GM23338 (cell line): ENCODE measurements at regions not wholly inside any gene's neighbourhood (a gene's known extent, or its start where the extent isn't known, plus 50 kb on each side); places are given as distances from the start of the nearest gene placed in this dataset.

ENCODE experiments used
- ATAC-seq: fragments of 200-7000 bp; cut with Tn5 transposase; 3 replicates; pipeline ENCODE4 v1.9.1; 2020
- DNase-seq: peaks from one replicate; pipeline ENCODE4 v3.0.0-alpha.2; 2015; ENCODE audit warnings: low spot score
- H2AFZ ChIP-seq: fragments of 200-600 bp; sonication (generic); 2 replicates; pipeline ENCODE4 v1.8.0; 2016; ENCODE audit warnings: antibody characterized with exemption, mild to moderate bottlenecking, moderate library complexity
- H3F3A ChIP-seq: fragments of 200-600 bp; sonication (generic); replicated peaks from 2 replicates; pipeline ENCODE4 v1.8.0; 2017; ENCODE audit warnings: antibody characterized with exemption, mixed run types, low read depth
- H3K27ac ChIP-seq: fragments of 200-600 bp; sonication (generic); 2 replicates; pipeline ENCODE4 v1.6.1; 2016; ENCODE audit warnings: low read depth
- H3K27me3 ChIP-seq: fragments of 200-600 bp; sonication (generic); 2 replicates; pipeline ENCODE4 v1.8.0; 2016; ENCODE audit warnings: mild to moderate bottlenecking, mixed run types, moderate library complexity; ENCODE audit not compliant: insufficient read depth
- H3K36me3 ChIP-seq: fragments of 200-600 bp; sonication (generic); 2 replicates; pipeline ENCODE4 v1.8.0; 2016; ENCODE audit warnings: mild to moderate bottlenecking; ENCODE audit not compliant: insufficient read depth
- H3K4me1 ChIP-seq: fragments of 200-600 bp; sonication (generic); 2 replicates; pipeline ENCODE4 v1.8.0; 2016; ENCODE audit warnings: mild to moderate bottlenecking, moderate library complexity; ENCODE audit not compliant: insufficient read depth
- H3K4me2 ChIP-seq: fragments of 200-600 bp; sonication (generic); 2 replicates; pipeline ENCODE4 v1.7.1; 2017; ENCODE audit warnings: mixed run types
- H3K4me3 ChIP-seq: fragments of 200-600 bp; sonication (generic); 2 replicates; pipeline ENCODE4 v1.6.1; 2016; ENCODE audit warnings: mixed run types
- H3K79me2 ChIP-seq: fragments of 200-600 bp; sonication (generic); replicated peaks from 2 replicates; pipeline ENCODE4 v1.8.0; 2017; ENCODE audit warnings: mild to moderate bottlenecking; ENCODE audit not compliant: insufficient read depth
- H3K9me2 ChIP-seq: fragments of 200-600 bp; sonication (generic); 2 replicates; pipeline ENCODE4 v1.8.0; 2017; ENCODE audit not compliant: insufficient read depth
- H4K20me1 ChIP-seq: fragments of 200-600 bp; sonication (generic); replicated peaks from 2 replicates; pipeline ENCODE4 v1.8.0; 2017; ENCODE audit warnings: mild to moderate bottlenecking; ENCODE audit not compliant: insufficient read depth
- H3K27ac Mint-ChIP-seq: 2 replicates; pipeline ENCODE4 v1.8.0; 2020; ENCODE audit warnings: inconsistent platforms, mild to moderate bottlenecking, moderate library complexity, mixed read lengths
- H3K27me3 Mint-ChIP-seq: 3 replicates; pipeline ENCODE4 v1.8.0; 2022; ENCODE audit warnings: low read depth, mild to moderate bottlenecking, moderate library complexity, mixed read lengths, inconsistent platforms; ENCODE audit not compliant: insufficient read depth, poor library complexity
- H3K36me3 Mint-ChIP-seq: 3 replicates; pipeline ENCODE4 v1.8.0; 2021; ENCODE audit warnings: low read depth, mild to moderate bottlenecking, inconsistent platforms, moderate library complexity, mixed read lengths
- H3K4me1 Mint-ChIP-seq: 3 replicates; pipeline ENCODE4 v1.8.0; 2020; ENCODE audit warnings: mild to moderate bottlenecking, inconsistent platforms, mixed read lengths
- H3K4me3 Mint-ChIP-seq: 3 replicates; pipeline ENCODE4 v1.8.0; 2021; ENCODE audit warnings: moderate library complexity, mild to moderate bottlenecking, inconsistent platforms, mixed read lengths
- H3K9me3 Mint-ChIP-seq: 3 replicates; pipeline ENCODE4 v1.8.0; 2020; ENCODE audit warnings: moderate library complexity, mild to moderate bottlenecking, inconsistent platforms, mixed read lengths
- CREB1 ChIP-seq: fragments of 250-450 bp; sonication (Bioruptor Pico); IDR thresholded peaks from 2 replicates; pipeline ENCODE4 v1.5.0; 2020; ENCODE audit warnings: low read depth, mild to moderate bottlenecking, moderate library complexity
- EZH2 ChIP-seq: fragments of 200-600 bp; sonication (generic); IDR thresholded peaks from one replicate; pipeline ENCODE4 v1.8.0; 2017; ENCODE audit warnings: antibody characterized with exemption, mild to moderate bottlenecking, low read depth; ENCODE audit not compliant: unreplicated experiment
- EZH2phosphoT487 ChIP-seq: fragments of 200-600 bp; sonication (generic); IDR thresholded peaks from one replicate; pipeline ENCODE4 v1.8.1; 2018; ENCODE audit warnings: antibody characterized with exemption; ENCODE audit not compliant: unreplicated experiment
- JUNB ChIP-seq: IDR thresholded peaks from one replicate; pipeline ENCODE4 v1.6.1; 2016; ENCODE audit warnings: antibody characterized with exemption; ENCODE audit not compliant: unreplicated experiment
- NANOG ChIP-seq: IDR thresholded peaks from 2 replicates; pipeline ENCODE4 v1.6.1; 2016; ENCODE audit warnings: antibody characterized with exemption, borderline replicate concordance
- POLR2AphosphoS5 ChIP-seq: IDR thresholded peaks from 2 replicates; pipeline ENCODE4 v1.6.1; 2016; ENCODE audit warnings: antibody characterized with exemption, low read depth
- REST ChIP-seq: IDR thresholded peaks from one replicate; pipeline ENCODE4 v1.6.1; 2018; ENCODE audit warnings: antibody characterized with exemption; ENCODE audit not compliant: unreplicated experiment
- STAT1 ChIP-seq: IDR thresholded peaks from one replicate; pipeline ENCODE4 v1.6.1; 2016; ENCODE audit warnings: antibody characterized with exemption; ENCODE audit not compliant: unreplicated experiment
- ZNF114 ChIP-seq: fragments of 250-450 bp; sonication (Bioruptor Pico); IDR thresholded peaks from 2 replicates; pipeline ENCODE4 v1.5.0; 2020; ENCODE audit warnings: mild to moderate bottlenecking, moderate library complexity
- ZNF331 ChIP-seq: fragments of 250-450 bp; sonication (Bioruptor Pico); IDR thresholded peaks from 2 replicates; pipeline ENCODE4 v1.5.0; 2020; ENCODE audit warnings: low read depth, mild to moderate bottlenecking, moderate library complexity
- ZNF462 ChIP-seq: fragments of 250-450 bp; sonication (Bioruptor Pico); IDR thresholded peaks from 2 replicates; pipeline ENCODE4 v1.5.0; 2020; ENCODE audit warnings: mild to moderate bottlenecking, moderate library complexity
- TF ChIP-seq, protein P1 (sequence below), 2 experiments: fragments of 200-600 bp in 1 of 2; sonication (generic) in 1 of 2; conservative IDR thresholded peaks; 2 replicates each; pipeline versions ENCODE4 v1.5.1 to v1.6.1; 2016 to 2017; ENCODE audit warnings: antibody characterized with exemption in 2 of 2, low read depth in 2 of 2, mild to moderate bottlenecking in 2 of 2, moderate library complexity in 1 of 2
- TF ChIP-seq, protein P2 (sequence below): IDR thresholded peaks from 2 replicates; pipeline ENCODE4 v1.6.1; 2016; ENCODE audit warnings: antibody characterized with exemption

DNA sequence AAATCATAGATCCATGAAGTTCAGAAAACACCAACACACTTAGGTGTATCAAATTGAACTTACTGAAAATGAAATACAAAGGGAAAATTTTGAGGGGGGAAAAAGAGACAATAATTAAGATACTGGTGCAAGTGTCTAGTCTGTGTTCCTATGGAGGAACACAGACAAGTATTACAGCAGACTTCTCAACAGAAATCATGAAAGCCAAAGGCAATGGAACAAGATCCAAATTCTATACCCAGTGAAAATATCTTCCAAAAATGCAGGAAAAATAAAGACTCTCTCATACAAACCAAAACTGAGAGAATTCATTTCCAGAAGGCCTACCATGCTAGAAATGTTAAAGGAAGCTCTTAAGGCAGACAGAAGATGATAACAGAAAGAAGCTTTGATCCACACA is 63.1 kb downstream of the NRN1 start:
- no peak overlapping the region for H3K4me3 Mint-ChIP-seq
- Histone ChIP-seq H3K4me1 (no peaks in the 10 kb centered on the region), H3K79me2 (no peaks in the 10 kb centered on the region), H3K4me2 (no peak overlapping the region), H3K9me2 (0 out of 2 replicates have a peak, but pooled peaks cover 5% of the 10 kb centered on the region), H4K20me1 (no peaks in the 10 kb centered on the region), H3K27ac (no peak overlapping the region), H3K4me3 (no peak overlapping the region), H2AFZ (no peak overlapping the region), H3F3A (no peaks in the 10 kb centered on the region), H3K36me3 (no peaks in the 10 kb centered on the region; the same call in 1 of the 2 replicates), H3K27me3 (no peaks in the 10 kb centered on the region)
- H3K36me3 Mint-ChIP-seq = peaks cover 6% of the 10 kb centered on the region; the same call in 1 of the 3 replicates
- no peaks in the 10 kb centered on the region for H3K4me1 Mint-ChIP-seq
- TF ChIP-seq STAT1 = no peak
- TF ChIP-seq REST = no peak
- no peak for TF ChIP-seq JUNB
- TF ChIP-seq, protein P1, sequence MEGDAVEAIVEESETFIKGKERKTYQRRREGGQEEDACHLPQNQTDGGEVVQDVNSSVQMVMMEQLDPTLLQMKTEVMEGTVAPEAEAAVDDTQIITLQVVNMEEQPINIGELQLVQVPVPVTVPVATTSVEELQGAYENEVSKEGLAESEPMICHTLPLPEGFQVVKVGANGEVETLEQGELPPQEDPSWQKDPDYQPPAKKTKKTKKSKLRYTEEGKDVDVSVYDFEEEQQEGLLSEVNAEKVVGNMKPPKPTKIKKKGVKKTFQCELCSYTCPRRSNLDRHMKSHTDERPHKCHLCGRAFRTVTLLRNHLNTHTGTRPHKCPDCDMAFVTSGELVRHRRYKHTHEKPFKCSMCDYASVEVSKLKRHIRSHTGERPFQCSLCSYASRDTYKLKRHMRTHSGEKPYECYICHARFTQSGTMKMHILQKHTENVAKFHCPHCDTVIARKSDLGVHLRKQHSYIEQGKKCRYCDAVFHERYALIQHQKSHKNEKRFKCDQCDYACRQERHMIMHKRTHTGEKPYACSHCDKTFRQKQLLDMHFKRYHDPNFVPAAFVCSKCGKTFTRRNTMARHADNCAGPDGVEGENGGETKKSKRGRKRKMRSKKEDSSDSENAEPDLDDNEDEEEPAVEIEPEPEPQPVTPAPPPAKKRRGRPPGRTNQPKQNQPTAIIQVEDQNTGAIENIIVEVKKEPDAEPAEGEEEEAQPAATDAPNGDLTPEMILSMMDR (conservative IDR thresholded peaks at IDR 0.05; ENCODE audit: low read depth in 2 of 2) = no peak
- no peak for TF ChIP-seq CREB1 (CRISPR knock-in tag)
- no peak for TF ChIP-seq EZH2phosphoT487
- no peak for TF ChIP-seq ZNF114 (CRISPR knock-in tag)
- TF ChIP-seq ZNF462 (CRISPR knock-in tag) = no peak
- TF ChIP-seq ZNF331 = no peak
- TF ChIP-seq, protein P2, sequence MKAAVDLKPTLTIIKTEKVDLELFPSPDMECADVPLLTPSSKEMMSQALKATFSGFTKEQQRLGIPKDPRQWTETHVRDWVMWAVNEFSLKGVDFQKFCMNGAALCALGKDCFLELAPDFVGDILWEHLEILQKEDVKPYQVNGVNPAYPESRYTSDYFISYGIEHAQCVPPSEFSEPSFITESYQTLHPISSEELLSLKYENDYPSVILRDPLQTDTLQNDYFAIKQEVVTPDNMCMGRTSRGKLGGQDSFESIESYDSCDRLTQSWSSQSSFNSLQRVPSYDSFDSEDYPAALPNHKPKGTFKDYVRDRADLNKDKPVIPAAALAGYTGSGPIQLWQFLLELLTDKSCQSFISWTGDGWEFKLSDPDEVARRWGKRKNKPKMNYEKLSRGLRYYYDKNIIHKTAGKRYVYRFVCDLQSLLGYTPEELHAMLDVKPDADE = no peak
- TF ChIP-seq POLR2AphosphoS5 = no peak
- TF ChIP-seq EZH2 = no peak
- TF ChIP-seq NANOG = no peak
- peaks cover 2% of the 10 kb centered on the region for H3K27me3 Mint-ChIP-seq
- H3K27ac Mint-ChIP-seq = no peak overlapping the region
- DNase-seq (no peak), ATAC-seq (no peak)
- H3K9me3 Mint-ChIP-seq = peaks cover 25% of the 10 kb centered on the region
